Esophagus squamous epithelium (tissue), 4 donors: ENCODE measurements at regions not wholly inside any gene's neighbourhood (a gene's known extent, or its start where the extent isn't known, plus 50 kb on each side); places are given as distances from the start of the nearest gene placed in this dataset.

Source experiments
- CTCF ChIP-seq, 6 experiments: fragments of 450-650 bp in 4 of 6; fragments of 200-600 bp in 2 of 6; sonication (generic) in 2 of 6; IDR thresholded peaks; one replicate each; pipeline ENCODE4 v1.5.1; 2016 to 2019; ENCODE audit warnings: antibody characterized with exemption in 6 of 6, mild to moderate bottlenecking in 4 of 6, moderate library complexity in 4 of 6
- POLR2A ChIP-seq, 4 donors: fragments of 450-650 bp; IDR thresholded peaks; one replicate each; pipeline ENCODE4 v1.6.1; 2017; ENCODE audit warnings: antibody characterized with exemption in 4 of 4, mild to moderate bottlenecking in 4 of 4, moderate library complexity in 3 of 4

GRCh38 chr20:7366189-7366588 is 574.1 kb downstream of the HAO1 start:
- no peak for TF ChIP-seq CTCF (IDR thresholded peaks at IDR 0.05)
- no peak for TF ChIP-seq POLR2A (IDR thresholded peaks at IDR 0.05)
